Ovary (tissue), 3 donors: ENCODE measurements at regions not wholly inside any gene's neighbourhood (a gene's known extent, or its start where the extent isn't known, plus 50 kb on each side); places are given as distances from the start of the nearest gene placed in this dataset.

ENCODE experiments used
- POLR2A ChIP-seq: fragments of 450-650 bp; IDR thresholded peaks from one replicate; pipeline ENCODE4 v1.6.1; 2017; ENCODE audit warnings: antibody characterized with exemption, mild to moderate bottlenecking, moderate library complexity
- TF ChIP-seq, protein P1 (sequence below), 3 donors: fragments of 450-650 bp in 2 of 3; fragments of 200-600 bp in 1 of 3; IDR thresholded peaks; one replicate each; pipeline versions ENCODE4 v1.5.1 to v1.8.0; 2016 to 2022; ENCODE audit warnings: antibody characterized with exemption in 3 of 3, mild to moderate bottlenecking in 1 of 3
- donor health status: DM: no; HTN: no; CAD: no.

DNA sequence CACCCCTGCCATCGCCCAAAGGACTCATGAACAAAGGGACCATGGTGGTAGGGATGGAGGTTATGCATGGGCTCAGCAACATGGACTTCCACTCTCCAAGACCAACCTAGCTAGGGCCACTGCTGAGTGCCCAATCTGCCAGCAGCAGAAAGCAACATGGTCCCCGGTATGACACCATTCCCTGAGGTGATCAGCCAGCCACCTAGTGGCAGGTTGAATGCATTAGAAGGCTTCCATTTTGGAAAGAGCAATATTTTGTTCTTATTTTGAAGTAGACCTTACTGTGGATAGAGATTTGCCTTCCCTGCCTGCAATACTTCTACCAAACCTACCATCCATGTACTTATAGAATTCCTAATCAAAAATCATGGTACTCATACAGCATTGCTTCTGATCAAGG is 99.8 kb downstream of the METTL4 start:
- no peak for TF ChIP-seq POLR2A
- TF ChIP-seq, protein P1, sequence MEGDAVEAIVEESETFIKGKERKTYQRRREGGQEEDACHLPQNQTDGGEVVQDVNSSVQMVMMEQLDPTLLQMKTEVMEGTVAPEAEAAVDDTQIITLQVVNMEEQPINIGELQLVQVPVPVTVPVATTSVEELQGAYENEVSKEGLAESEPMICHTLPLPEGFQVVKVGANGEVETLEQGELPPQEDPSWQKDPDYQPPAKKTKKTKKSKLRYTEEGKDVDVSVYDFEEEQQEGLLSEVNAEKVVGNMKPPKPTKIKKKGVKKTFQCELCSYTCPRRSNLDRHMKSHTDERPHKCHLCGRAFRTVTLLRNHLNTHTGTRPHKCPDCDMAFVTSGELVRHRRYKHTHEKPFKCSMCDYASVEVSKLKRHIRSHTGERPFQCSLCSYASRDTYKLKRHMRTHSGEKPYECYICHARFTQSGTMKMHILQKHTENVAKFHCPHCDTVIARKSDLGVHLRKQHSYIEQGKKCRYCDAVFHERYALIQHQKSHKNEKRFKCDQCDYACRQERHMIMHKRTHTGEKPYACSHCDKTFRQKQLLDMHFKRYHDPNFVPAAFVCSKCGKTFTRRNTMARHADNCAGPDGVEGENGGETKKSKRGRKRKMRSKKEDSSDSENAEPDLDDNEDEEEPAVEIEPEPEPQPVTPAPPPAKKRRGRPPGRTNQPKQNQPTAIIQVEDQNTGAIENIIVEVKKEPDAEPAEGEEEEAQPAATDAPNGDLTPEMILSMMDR (IDR thresholded peaks at IDR 0.05) = no peak
